H9 (cell line): ENCODE measurements at regions not wholly inside any gene's neighbourhood (a gene's known extent, or its start where the extent isn't known, plus 50 kb on each side); places are given as distances from the start of the nearest gene placed in this dataset.

Source experiments
- DNase-seq: peaks from one replicate; pipeline ENCODE4 v3.0.0-alpha.2; 2017
- H2AFZ ChIP-seq: one replicate; pipeline ENCODE4 v1.6.1; 2013; ENCODE audit warnings: mild to moderate bottlenecking, low read length, control low read depth, moderate library complexity
- H2AK5ac ChIP-seq: 2 replicates; pipeline ENCODE4 v1.6.1; 2013; ENCODE audit warnings: low read length, control low read depth, mixed read lengths; ENCODE audit not compliant: insufficient read length
- H2BK120ac ChIP-seq: one replicate; pipeline ENCODE4 v1.6.1; 2013; ENCODE audit warnings: low read depth, mild to moderate bottlenecking, low read length, control low read depth, inconsistent platforms; ENCODE audit not compliant: poor library complexity, severe bottlenecking
- H2BK12ac ChIP-seq: 2 replicates; pipeline ENCODE4 v1.6.1; 2013; ENCODE audit warnings: low read length, control low read depth, mixed read lengths, low read depth; ENCODE audit not compliant: insufficient read length
- H2BK15ac ChIP-seq: 2 replicates; pipeline ENCODE4 v1.6.1; 2013; ENCODE audit warnings: low read depth, low read length, control low read depth
- H2BK20ac ChIP-seq: one replicate; pipeline ENCODE4 v1.6.1; 2013; ENCODE audit warnings: low read depth, mild to moderate bottlenecking, low read length, control low read depth, inconsistent platforms; ENCODE audit not compliant: poor library complexity, severe bottlenecking
- H2BK5ac ChIP-seq: 2 replicates; pipeline ENCODE4 v1.6.1; 2013; ENCODE audit warnings: low read length, control low read depth, mixed read lengths; ENCODE audit not compliant: insufficient read length
- H3K14ac ChIP-seq: 2 replicates; pipeline ENCODE4 v1.6.1; 2013; ENCODE audit warnings: low read length, control low read depth; ENCODE audit not compliant: insufficient read depth
- H3K18ac ChIP-seq: 2 replicates; pipeline ENCODE4 v1.6.1; 2013; ENCODE audit warnings: low read depth, mild to moderate bottlenecking, mixed read lengths, low read length, control low read depth; ENCODE audit not compliant: insufficient read length
- H3K23ac ChIP-seq: 2 replicates; pipeline ENCODE4 v1.6.1; 2013; ENCODE audit warnings: low read length, control low read depth, mixed read lengths, low read depth; ENCODE audit not compliant: insufficient read length
- H3K23me2 ChIP-seq: 2 replicates; pipeline ENCODE4 v1.6.1; 2013; ENCODE audit warnings: low read depth, mild to moderate bottlenecking, mixed read lengths, low read length, control low read depth; ENCODE audit not compliant: insufficient read length, poor library complexity, severe bottlenecking
- H3K27ac ChIP-seq: 2 replicates; pipeline ENCODE4 v1.5.1; 2013; ENCODE audit warnings: low read length, control low read depth, mixed read lengths, low read depth; ENCODE audit not compliant: insufficient read length
- H3K27me3 ChIP-seq: 2 replicates; pipeline ENCODE4 v1.6.1; 2013; ENCODE audit warnings: low read length, control low read depth, inconsistent platforms; ENCODE audit not compliant: insufficient read depth
- H3K4ac ChIP-seq: 2 replicates; pipeline ENCODE4 v1.6.1; 2013; ENCODE audit warnings: low read depth, mild to moderate bottlenecking, control low read depth, inconsistent platforms, low read length, moderate library complexity
- H3K4me1 ChIP-seq: 2 replicates; pipeline ENCODE4 v1.6.1; 2013; ENCODE audit warnings: low read length, control low read depth, inconsistent platforms; ENCODE audit not compliant: insufficient read depth
- H3K4me2 ChIP-seq: 2 replicates; pipeline ENCODE4 v1.6.1; 2013; ENCODE audit warnings: low read length, control low read depth, mixed read lengths; ENCODE audit not compliant: insufficient read length, insufficient read depth
- H3K56ac ChIP-seq: 2 replicates; pipeline ENCODE4 v1.6.1; 2013; ENCODE audit warnings: low read depth, mild to moderate bottlenecking, mixed read lengths, low read length, control low read depth; ENCODE audit not compliant: insufficient read length
- H3K79me1 ChIP-seq: 2 replicates; pipeline ENCODE4 v1.6.1; 2013; ENCODE audit warnings: low read depth, mild to moderate bottlenecking, moderate library complexity, low read length, control low read depth, inconsistent platforms; ENCODE audit not compliant: insufficient read depth, poor library complexity, severe bottlenecking
- H3K79me2 ChIP-seq: 2 replicates; pipeline ENCODE4 v1.6.1; 2013; ENCODE audit warnings: low read length, control low read depth, inconsistent platforms; ENCODE audit not compliant: insufficient read depth
- H3K9ac ChIP-seq: 2 replicates; pipeline ENCODE4 v1.6.1; 2013; ENCODE audit warnings: low read length, control low read depth, mixed read lengths; ENCODE audit not compliant: insufficient read length; ENCODE audit errors: extremely low read depth
- H3K9me3 ChIP-seq: one replicate; pipeline ENCODE4 v1.6.1; 2013; ENCODE audit warnings: low read depth, low read length, inconsistent platforms; ENCODE audit not compliant: control insufficient read depth
- H3T11ph ChIP-seq: one replicate; pipeline ENCODE4 v1.6.1; 2013; ENCODE audit warnings: mild to moderate bottlenecking, low read length, control low read depth, inconsistent platforms
- H4K20me1 ChIP-seq: one replicate; pipeline ENCODE4 v1.6.1; 2013; ENCODE audit not compliant: control insufficient read depth, insufficient read length, insufficient read depth
- H4K5ac ChIP-seq: 2 replicates; pipeline ENCODE4 v1.6.1; 2013; ENCODE audit warnings: low read depth, mild to moderate bottlenecking, mixed read lengths, low read length, control low read depth; ENCODE audit not compliant: insufficient read length
- H4K8ac ChIP-seq: replicated peaks from 2 replicates; pipeline ENCODE4 v1.6.1; 2013; ENCODE audit warnings: low read length, control low read depth, mixed read lengths, low read depth; ENCODE audit not compliant: insufficient read length
- H4K91ac ChIP-seq: 2 replicates; pipeline ENCODE4 v1.6.1; 2013; ENCODE audit warnings: low read depth, mild to moderate bottlenecking, moderate library complexity, mixed read lengths, low read length, control low read depth; ENCODE audit not compliant: insufficient read length
- H3K27ac Mint-ChIP-seq, 3 experiments: 2 replicates in 2 of 3; 3 replicates in 1 of 3; pipeline ENCODE4 v1.8.0; 2020 to 2021; ENCODE audit warnings: mixed read lengths in 3 of 3, mild to moderate bottlenecking in 1 of 3, moderate library complexity in 1 of 3
- H3K27me3 Mint-ChIP-seq: 2 replicates; pipeline ENCODE4 v1.8.0; 2021; ENCODE audit warnings: low read depth, mild to moderate bottlenecking, moderate library complexity, mixed read lengths
- H3K36me3 Mint-ChIP-seq, 3 experiments: 2 replicates in 2 of 3; 3 replicates in 1 of 3; pipeline ENCODE4 v1.8.0; 2020 to 2021; ENCODE audit warnings: low read depth in 3 of 3, mixed read lengths in 3 of 3; ENCODE audit not compliant: insufficient read depth in 1 of 3
- H3K4me1 Mint-ChIP-seq, 2 experiments: 2 replicates each; pipeline ENCODE4 v1.8.0; 2020; ENCODE audit warnings: mixed read lengths in 2 of 2
- H3K4me3 Mint-ChIP-seq, 2 experiments: 2 replicates in 1 of 2; 3 replicates in 1 of 2; pipeline ENCODE4 v1.8.0; 2020 to 2021; ENCODE audit warnings: mild to moderate bottlenecking in 2 of 2, mixed read lengths in 2 of 2, moderate library complexity in 1 of 2
- H3K9me3 Mint-ChIP-seq, 2 experiments: 2 replicates in 1 of 2; 3 replicates in 1 of 2; pipeline ENCODE4 v1.8.0; 2020; ENCODE audit warnings: mild to moderate bottlenecking in 2 of 2, mixed read lengths in 2 of 2, moderate library complexity in 1 of 2
- WGBS: extraction: QIAGEN DNeasy Blood & Tissue Kit; methylation state at CpG from one replicate; pipeline ENCODE4 v1.1.7; 2013; ENCODE audit warnings: missing lambda C conversion rate, low lambda C conversion rate, mixed read lengths; ENCODE audit not compliant: insufficient read length; ENCODE audit errors: extremely low coverage; 5-methylcytosine and 5-hydroxymethylcytosine counted together
- TF ChIP-seq, protein P1 (sequence below): fragments of 200-600 bp; sonication (generic); conservative IDR thresholded peaks from 3 replicates; pipeline ENCODE4 v1.8.0; 2021; ENCODE audit warnings: antibody characterized with exemption, mild to moderate bottlenecking

DNA sequence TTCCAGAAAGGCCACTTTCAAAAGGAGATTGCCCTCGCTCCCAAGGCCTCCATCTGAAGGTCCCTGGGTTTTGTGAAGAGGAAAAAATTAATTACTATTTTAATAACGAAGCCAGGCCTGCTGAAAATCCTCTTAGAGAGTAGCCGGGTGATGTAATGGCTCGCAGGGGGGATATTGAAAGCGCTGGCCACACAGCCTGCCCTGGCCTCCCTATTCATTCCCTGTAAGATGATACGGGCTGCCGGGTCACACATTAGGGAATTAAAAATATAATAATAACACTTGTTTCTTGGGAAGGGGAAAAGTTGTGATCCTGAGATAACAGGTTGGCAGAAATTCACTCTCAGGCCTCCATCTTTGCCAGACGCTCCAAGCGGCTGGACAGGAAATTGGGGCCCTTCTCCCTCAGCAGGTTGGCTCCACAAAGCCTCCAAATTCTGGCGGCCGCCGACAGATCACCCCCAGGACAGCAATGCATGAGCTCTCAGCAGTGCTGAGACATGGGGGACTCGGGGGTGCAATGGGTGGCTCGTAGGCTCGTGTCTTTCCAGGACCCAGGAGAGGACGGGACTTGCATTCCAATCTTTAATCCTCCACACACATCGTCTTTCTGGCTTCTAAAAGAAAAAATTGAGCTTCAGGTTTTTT, 299.9 kb upstream of the SALL3 start:
- H2BK20ac ChIP-seq: no peak overlapping the region
- H3K4me2 ChIP-seq: no peak overlapping the region
- H3K9ac ChIP-seq: no peak overlapping the region
- no peak for DNase-seq
- no peak overlapping the region for H2BK5ac ChIP-seq
- TF ChIP-seq, protein P1, sequence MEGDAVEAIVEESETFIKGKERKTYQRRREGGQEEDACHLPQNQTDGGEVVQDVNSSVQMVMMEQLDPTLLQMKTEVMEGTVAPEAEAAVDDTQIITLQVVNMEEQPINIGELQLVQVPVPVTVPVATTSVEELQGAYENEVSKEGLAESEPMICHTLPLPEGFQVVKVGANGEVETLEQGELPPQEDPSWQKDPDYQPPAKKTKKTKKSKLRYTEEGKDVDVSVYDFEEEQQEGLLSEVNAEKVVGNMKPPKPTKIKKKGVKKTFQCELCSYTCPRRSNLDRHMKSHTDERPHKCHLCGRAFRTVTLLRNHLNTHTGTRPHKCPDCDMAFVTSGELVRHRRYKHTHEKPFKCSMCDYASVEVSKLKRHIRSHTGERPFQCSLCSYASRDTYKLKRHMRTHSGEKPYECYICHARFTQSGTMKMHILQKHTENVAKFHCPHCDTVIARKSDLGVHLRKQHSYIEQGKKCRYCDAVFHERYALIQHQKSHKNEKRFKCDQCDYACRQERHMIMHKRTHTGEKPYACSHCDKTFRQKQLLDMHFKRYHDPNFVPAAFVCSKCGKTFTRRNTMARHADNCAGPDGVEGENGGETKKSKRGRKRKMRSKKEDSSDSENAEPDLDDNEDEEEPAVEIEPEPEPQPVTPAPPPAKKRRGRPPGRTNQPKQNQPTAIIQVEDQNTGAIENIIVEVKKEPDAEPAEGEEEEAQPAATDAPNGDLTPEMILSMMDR: no peak
- H3K27ac Mint-ChIP-seq: no peak overlapping the region
- H3K4me1 Mint-ChIP-seq: peaks cover 4 to 7% of the 10 kb centered on the region in 2 experiments; a peak in 2 of 4 replicates
- H3K4ac ChIP-seq: no peak overlapping the region
- no peaks in the 10 kb centered on the region for H3K4me1 ChIP-seq
- WGBS: no CpG with 5 or more reads among the region's 17 CpGs
- H3K27me3 ChIP-seq: no peaks in the 10 kb centered on the region
- no peak overlapping the region for H4K8ac ChIP-seq
- no peak overlapping the region for H3K14ac ChIP-seq
- H3K9me3 Mint-ChIP-seq: no peaks in the 10 kb centered on the region
- H3K23me2 ChIP-seq: no peaks in the 10 kb centered on the region
- no peak overlapping the region for H2BK12ac ChIP-seq
- H2BK120ac ChIP-seq: no peak overlapping the region
- no peak overlapping the region for H2BK15ac ChIP-seq
- H3K36me3 Mint-ChIP-seq: peaks cover 0 to 2% (median 0%) of the 10 kb centered on the region in 3 experiments; a peak in 2 of 7 replicates
- H4K20me1 ChIP-seq: no peaks in the 10 kb centered on the region
- no peak overlapping the region for H2AFZ ChIP-seq
- H3K27me3 Mint-ChIP-seq: no peaks in the 10 kb centered on the region
- H4K91ac ChIP-seq: no peak overlapping the region
- no peak overlapping the region for H3K4me3 Mint-ChIP-seq
- H3K27ac ChIP-seq: no peak overlapping the region
- H4K5ac ChIP-seq: no peak overlapping the region
- H3K56ac ChIP-seq: no peak overlapping the region
- no peak overlapping the region for H3K18ac ChIP-seq
- H3K23ac ChIP-seq: no peak overlapping the region
- H3K79me1 ChIP-seq: no peaks in the 10 kb centered on the region
- H3T11ph ChIP-seq: no peak overlapping the region
- H3K9me3 ChIP-seq: no peaks in the 10 kb centered on the region
- H3K79me2 ChIP-seq: no peaks in the 10 kb centered on the region
- H2AK5ac ChIP-seq: no peak overlapping the region
